ENCODE measurements at regions not wholly inside any gene's neighbourhood (a gene's known extent, or its start where the extent isn't known, plus 50 kb on each side); places are given as distances from the start of the nearest gene placed in this dataset.

DNA sequence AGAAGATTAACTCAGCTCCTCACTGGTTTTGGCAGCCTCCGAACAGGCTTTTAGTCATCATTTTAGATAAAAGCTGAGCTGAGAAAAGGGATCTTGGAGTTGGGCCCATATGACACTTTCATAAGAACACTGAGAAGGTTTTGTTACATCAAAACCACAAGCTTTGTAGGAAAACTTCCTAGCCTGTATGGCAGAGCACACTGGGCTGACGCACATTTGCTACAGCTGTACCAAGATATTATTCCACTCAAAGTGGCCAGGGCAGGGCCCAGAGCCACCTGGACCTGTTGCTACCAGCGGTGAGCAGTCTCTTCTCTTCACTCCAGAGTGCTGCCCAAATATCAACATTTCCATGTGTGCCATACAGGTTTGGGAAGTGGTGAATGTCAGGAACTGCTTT lies 160.5 kb upstream of the CCDC54 start:
- ChIA-PET CTCF (no interaction called here), POLR2A (interaction anchor here (0.7 kb wide), 1 partner anchor 8 kb away, joined by 4 read pairs; no protein-coding TSS in a partner anchor)
- DNase-seq (ENCODE audit: low read depth, low spot score): no peak
- Histone ChIP-seq H3K9me3 (ENCODE audit: control insufficient read depth, insufficient read depth, low read length) (no peaks in the 10 kb centered on the region), H3K27ac (ENCODE audit: low read depth, low read length) (peak overlapping the region; percentile 93), H3K4me3 (ENCODE audit: low read depth, low read length) (no peak overlapping the region), H3K27me3 (ENCODE audit: control insufficient read depth, insufficient read depth, low read length) (no peaks in the 10 kb centered on the region)
- TF ChIP-seq, protein P1, sequence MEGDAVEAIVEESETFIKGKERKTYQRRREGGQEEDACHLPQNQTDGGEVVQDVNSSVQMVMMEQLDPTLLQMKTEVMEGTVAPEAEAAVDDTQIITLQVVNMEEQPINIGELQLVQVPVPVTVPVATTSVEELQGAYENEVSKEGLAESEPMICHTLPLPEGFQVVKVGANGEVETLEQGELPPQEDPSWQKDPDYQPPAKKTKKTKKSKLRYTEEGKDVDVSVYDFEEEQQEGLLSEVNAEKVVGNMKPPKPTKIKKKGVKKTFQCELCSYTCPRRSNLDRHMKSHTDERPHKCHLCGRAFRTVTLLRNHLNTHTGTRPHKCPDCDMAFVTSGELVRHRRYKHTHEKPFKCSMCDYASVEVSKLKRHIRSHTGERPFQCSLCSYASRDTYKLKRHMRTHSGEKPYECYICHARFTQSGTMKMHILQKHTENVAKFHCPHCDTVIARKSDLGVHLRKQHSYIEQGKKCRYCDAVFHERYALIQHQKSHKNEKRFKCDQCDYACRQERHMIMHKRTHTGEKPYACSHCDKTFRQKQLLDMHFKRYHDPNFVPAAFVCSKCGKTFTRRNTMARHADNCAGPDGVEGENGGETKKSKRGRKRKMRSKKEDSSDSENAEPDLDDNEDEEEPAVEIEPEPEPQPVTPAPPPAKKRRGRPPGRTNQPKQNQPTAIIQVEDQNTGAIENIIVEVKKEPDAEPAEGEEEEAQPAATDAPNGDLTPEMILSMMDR (IDR thresholded peaks at IDR 0.05; ENCODE audit: low read depth, low read length): no peak

DNA sequence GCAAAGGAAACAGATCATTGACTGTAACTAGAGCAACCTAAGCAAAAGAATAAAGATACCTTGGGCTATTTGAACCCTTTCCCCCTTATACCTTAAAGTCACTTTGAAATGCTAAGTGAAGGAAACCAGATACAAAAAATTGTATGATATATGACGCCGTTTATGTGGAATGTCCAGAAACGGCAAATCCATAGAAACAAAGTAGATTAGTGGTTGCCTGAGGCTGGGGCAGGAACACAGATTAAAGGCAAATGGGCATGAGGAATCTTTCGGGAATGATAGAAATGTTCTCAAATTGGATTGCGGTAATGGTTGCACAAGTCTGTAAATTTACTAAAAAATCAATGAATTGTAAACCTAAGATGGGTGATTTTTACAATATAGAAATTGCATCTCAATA lies 160.1 kb upstream of the CCDC54 start:
- no peak overlapping the region for H3K4me3 ChIP-seq (ENCODE audit: low read depth, low read length)
- ChIA-PET CTCF (no interaction called here), POLR2A (no interaction called here)
- H3K9me3 ChIP-seq (ENCODE audit: control insufficient read depth, insufficient read depth, low read length): no peaks in the 10 kb centered on the region
- H3K27ac ChIP-seq (ENCODE audit: low read depth, low read length): peak overlapping the region; percentile 93
- TF ChIP-seq, protein P1 (IDR thresholded peaks at IDR 0.05; ENCODE audit: low read depth, low read length): no peak
- no peaks in the 10 kb centered on the region for H3K27me3 ChIP-seq (ENCODE audit: control insufficient read depth, insufficient read depth, low read length)
- DNase-seq (ENCODE audit: low read depth, low spot score): peak; percentile 67

DNA sequence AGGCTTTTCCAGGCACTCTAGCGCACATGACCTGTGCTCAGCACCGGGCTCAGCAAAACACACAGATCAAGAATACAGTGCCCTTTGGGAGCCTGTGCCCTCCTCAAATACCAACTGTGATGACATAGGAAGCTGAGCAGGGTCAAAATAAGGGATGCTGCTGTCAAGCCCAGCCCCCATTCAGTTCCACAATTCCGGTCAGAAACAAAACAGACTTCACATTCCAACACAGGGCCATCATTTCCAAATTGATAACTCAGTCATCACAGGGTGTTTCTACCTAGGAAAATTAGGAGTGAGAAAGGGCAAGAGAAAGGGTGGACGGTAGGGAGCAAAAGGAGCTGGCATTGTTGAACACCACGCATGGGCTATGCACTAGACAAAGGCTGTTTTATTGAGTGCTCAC lies 158.4 kb upstream of the CCDC54 start:
- TF ChIP-seq, protein P1 (IDR thresholded peaks at IDR 0.05; ENCODE audit: low read depth, low read length): no peak
- no peaks in the 10 kb centered on the region for H3K27me3 ChIP-seq (ENCODE audit: control insufficient read depth, insufficient read depth, low read length)
- no peak overlapping the region for H3K4me3 ChIP-seq (ENCODE audit: low read depth, low read length)
- DNase-seq (ENCODE audit: low read depth, low spot score): no peak
- no peaks in the 10 kb centered on the region for H3K9me3 ChIP-seq (ENCODE audit: control insufficient read depth, insufficient read depth, low read length)
- ChIA-PET CTCF (interaction anchor here (1.7 kb wide), 1 partner anchor 12 kb away, joined by 3 read pairs; no protein-coding TSS in a partner anchor), POLR2A (interaction anchor here (0.6 kb wide), 1 partner anchor 607 kb away, joined by 3 read pairs; no protein-coding TSS in a partner anchor)
- H3K27ac ChIP-seq (ENCODE audit: low read depth, low read length): no peak overlapping the region

DNA sequence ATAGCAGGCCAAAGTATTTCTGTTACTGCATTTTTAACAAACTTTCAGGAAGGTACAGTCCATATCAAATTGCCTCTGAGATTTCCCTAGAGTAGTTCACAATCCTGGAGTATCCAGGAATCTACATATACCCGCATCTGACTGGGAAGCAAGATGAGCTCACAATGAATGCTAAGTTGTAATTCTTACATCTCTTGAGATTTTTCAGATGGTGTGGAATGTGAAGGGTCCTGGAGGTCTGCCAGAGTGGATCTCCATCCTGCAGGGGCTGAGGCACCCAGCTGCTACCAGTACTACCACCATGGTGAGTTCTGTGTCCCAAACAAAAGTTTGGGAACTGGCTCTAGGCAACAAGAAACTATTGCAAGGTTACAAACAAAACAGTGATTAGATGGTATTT lies 156.7 kb upstream of the CCDC54 start:
- H3K27me3 ChIP-seq (ENCODE audit: control insufficient read depth, insufficient read depth, low read length): no peaks in the 10 kb centered on the region
- DNase-seq (ENCODE audit: low read depth, low spot score): no peak
- H3K27ac ChIP-seq (ENCODE audit: low read depth, low read length): no peak overlapping the region
- ChIA-PET CTCF (interaction anchor here (1.5 to 1.9 kb wide), 3 partner anchors 14 to 51 kb away, joined by 3 to 9 read pairs (median 8); no protein-coding TSS in a partner anchor), POLR2A (no interaction called here)
- peaks cover 3% of the 10 kb centered on the region; the same call in 1 of the 2 replicates for H3K9me3 ChIP-seq (ENCODE audit: control insufficient read depth, insufficient read depth, low read length)
- no peak overlapping the region for H3K4me3 ChIP-seq (ENCODE audit: low read depth, low read length)
- TF ChIP-seq, protein P1 (IDR thresholded peaks at IDR 0.05; ENCODE audit: low read depth, low read length): no peak

DNA sequence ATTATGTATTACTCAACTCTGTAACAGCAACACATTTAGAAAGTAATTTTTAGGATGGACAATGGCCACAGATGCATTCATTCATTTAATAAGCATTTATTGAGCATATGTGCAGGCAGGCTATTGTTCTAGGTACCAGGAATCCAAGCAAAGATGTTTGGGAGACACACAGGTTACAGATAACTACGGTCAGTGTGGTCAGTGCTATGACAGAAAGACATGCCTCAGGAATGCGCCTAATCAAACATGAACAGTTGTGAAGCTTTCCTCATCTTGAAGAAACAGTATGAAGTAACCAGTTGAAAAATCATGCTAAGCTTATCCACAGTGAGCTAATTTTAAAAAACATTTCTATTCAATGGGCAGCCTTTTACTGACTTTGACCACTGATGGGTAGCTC lies 155.4 kb upstream of the CCDC54 start:
- TF ChIP-seq, protein P1 (IDR thresholded peaks at IDR 0.05; ENCODE audit: low read depth, low read length): no peak
- Histone ChIP-seq H3K27me3 (ENCODE audit: control insufficient read depth, insufficient read depth, low read length) (no peaks in the 10 kb centered on the region), H3K9me3 (ENCODE audit: control insufficient read depth, insufficient read depth, low read length) (peaks cover 3% of the 10 kb centered on the region), H3K4me3 (ENCODE audit: low read depth, low read length) (no peak overlapping the region), H3K27ac (ENCODE audit: low read depth, low read length) (no peak overlapping the region)
- DNase-seq (ENCODE audit: low read depth, low spot score): no peak
- ChIA-PET CTCF (interaction anchor here (1.6 kb wide), 1 partner anchor 14 kb away, joined by 12 read pairs; no protein-coding TSS in a partner anchor), POLR2A (no interaction called here)
